Heart right ventricle (tissue), 16 donors: ENCODE measurements at regions not wholly inside any gene's neighbourhood (a gene's known extent, or its start where the extent isn't known, plus 50 kb on each side); places are given as distances from the start of the nearest gene placed in this dataset.

Source experiments
- ATAC-seq, 8 donors: fragments of 200-7000 bp; cut with Tn5 transposase; one replicate each; pipeline ENCODE4 v1.9.1; 2020; ENCODE audit warnings: mild to moderate bottlenecking in 8 of 8, moderate library complexity in 8 of 8, moderate number of reproducible peaks in 1 of 8
- DNase-seq, 2 donors: peaks; one replicate each; pipeline ENCODE4 v3.0.0-alpha.2; 2020
- H3K27ac ChIP-seq, 10 donors: fragments of 200-600 bp; sonication (generic) in 2 of 10; one replicate each; pipeline versions ENCODE4 v1.5.0 to v1.8.0; 2020 to 2022; ENCODE audit warnings: mild to moderate bottlenecking in 3 of 10
- H3K27me3 ChIP-seq, 7 donors: fragments of 200-600 bp; one replicate each; pipeline ENCODE4 v1.8.0; 2021 to 2022; ENCODE audit warnings: mild to moderate bottlenecking in 2 of 7
- H3K36me3 ChIP-seq, 9 donors: fragments of 200-600 bp; sonication (generic) in 1 of 9; one replicate each; pipeline versions ENCODE4 v1.5.0 to v1.8.0; 2020 to 2022; ENCODE audit warnings: mild to moderate bottlenecking in 2 of 9
- H3K4me1 ChIP-seq, 9 donors: fragments of 200-600 bp; sonication (generic) in 1 of 9; one replicate each; pipeline versions ENCODE4 v1.5.0 to v1.8.0; 2020 to 2022; ENCODE audit warnings: mild to moderate bottlenecking in 4 of 9
- H3K4me3 ChIP-seq, 10 donors: fragments of 200-600 bp; sonication (generic) in 2 of 10; one replicate each; pipeline versions ENCODE4 v1.5.0 to v1.8.0; 2020 to 2022; ENCODE audit warnings: mild to moderate bottlenecking in 7 of 10, moderate library complexity in 2 of 10
- H3K9me3 ChIP-seq, 11 donors: fragments of 200-600 bp in 10 of 11; sonication (generic) in 2 of 11; one replicate each; pipeline versions ENCODE4 v1.5.0 to v1.8.0; 2013 to 2022; ENCODE audit warnings: mild to moderate bottlenecking in 2 of 11, control low read depth in 1 of 11, moderate library complexity in 1 of 11
- WGBS, 2 donors: extraction: QIAGEN DNeasy Blood & Tissue Kit; methylation state at CpG; one replicate each; pipeline ENCODE4 v1.1.7; 2013; ENCODE audit warnings: inconsistent platforms in 1 of 2; 5-methylcytosine and 5-hydroxymethylcytosine counted together
- intact Hi-C, 10 donors: fragments of 100-400 bp; cut with DNase I; formaldehyde crosslinking; loops; one replicate each; pipeline versions ENCODE4 v1.11.1 to v1.14.2; 2022
- TF ChIP-seq, protein P1 (sequence below), 9 donors: fragments of 200-600 bp; sonication (generic) in 2 of 9; IDR thresholded peaks; one replicate each; pipeline versions ENCODE4 v1.5.0 to v1.8.0; 2021 to 2022; ENCODE audit warnings: antibody characterized with exemption in 9 of 9, mild to moderate bottlenecking in 5 of 9, moderate library complexity in 1 of 9
- donor health status: Arrhythmogenic right ventricular cardiomyopathy.
- donor health status: ischemic (EF 13 %, LVEDD 7.1; RV severe dilation, severe dysfunction).
- donor health status: healthy with polysubstance abuse.
- donor health status: DM: no; HTN: yes; CAD: no.
- donor health status: DM: no; HTN: no; CAD: no.
- donor health status: ischemic (EF 25% LVEDD 6.9; RV normal size, moderate dysfunction).
- donor health status: ischemic (EF 25% LVEDD 5.7; RV mildly dilated, moderate dysfunction).
- donor health status: healthy.
- donor health status: DM: yes; HTN: yes; CAD: no.
- donor health status: Ischemic cardiomyopathy.
- donor health status: ischemic (EF 35%, LVEDD 5.7; RV mildly dilated, moderate dysfunction).
- donor health status: nonischemic (EF 11% LVEDD 7.7; RV severe dilation, severe dysfunction).
- donor health status: DM: yes; HTN: yes; CAD: no.
- donor health status: PGD.
- donor health status: ischemic (EF 29% LVEDD 5.4; RV normal size, mild dysfunction).
- donor health status: nonischemic (EF 23%, LVEDD 6.1; RV moderate dilation, normal function).

DNA sequence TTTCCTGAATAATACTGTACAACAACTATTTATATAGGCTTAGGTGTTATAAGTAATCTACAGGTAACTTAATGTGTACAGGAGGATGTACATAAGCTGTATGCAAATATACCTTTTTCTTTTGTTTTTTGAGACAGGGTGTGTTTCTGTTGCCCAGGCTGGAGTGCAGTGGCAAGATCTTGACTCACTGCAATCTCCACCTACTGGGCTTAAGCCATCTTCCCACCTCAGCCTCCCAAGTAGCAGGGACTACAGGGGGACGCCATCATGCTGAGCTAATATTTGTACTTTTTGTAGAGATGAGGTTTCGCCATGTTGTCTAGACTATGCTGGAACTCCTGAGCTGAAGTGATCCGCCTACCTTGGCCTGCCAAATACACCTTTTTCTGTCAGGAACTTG, 191.7 kb upstream of the ZNF217 start:
- Histone ChIP-seq H3K27me3 (no peaks in the 10 kb centered on the region), H3K4me3 (no peak overlapping the region), H3K4me1 (peaks cover 0 to 18% (median 0%) of the 10 kb centered on the region in 9 donors), H3K36me3 (no peaks in the 10 kb centered on the region), H3K27ac (no peak overlapping the region), H3K9me3 (no peaks in the 10 kb centered on the region)
- ATAC-seq (no peak), DNase-seq (no peak)
- intact Hi-C loops = no loop called here
- TF ChIP-seq, protein P1, sequence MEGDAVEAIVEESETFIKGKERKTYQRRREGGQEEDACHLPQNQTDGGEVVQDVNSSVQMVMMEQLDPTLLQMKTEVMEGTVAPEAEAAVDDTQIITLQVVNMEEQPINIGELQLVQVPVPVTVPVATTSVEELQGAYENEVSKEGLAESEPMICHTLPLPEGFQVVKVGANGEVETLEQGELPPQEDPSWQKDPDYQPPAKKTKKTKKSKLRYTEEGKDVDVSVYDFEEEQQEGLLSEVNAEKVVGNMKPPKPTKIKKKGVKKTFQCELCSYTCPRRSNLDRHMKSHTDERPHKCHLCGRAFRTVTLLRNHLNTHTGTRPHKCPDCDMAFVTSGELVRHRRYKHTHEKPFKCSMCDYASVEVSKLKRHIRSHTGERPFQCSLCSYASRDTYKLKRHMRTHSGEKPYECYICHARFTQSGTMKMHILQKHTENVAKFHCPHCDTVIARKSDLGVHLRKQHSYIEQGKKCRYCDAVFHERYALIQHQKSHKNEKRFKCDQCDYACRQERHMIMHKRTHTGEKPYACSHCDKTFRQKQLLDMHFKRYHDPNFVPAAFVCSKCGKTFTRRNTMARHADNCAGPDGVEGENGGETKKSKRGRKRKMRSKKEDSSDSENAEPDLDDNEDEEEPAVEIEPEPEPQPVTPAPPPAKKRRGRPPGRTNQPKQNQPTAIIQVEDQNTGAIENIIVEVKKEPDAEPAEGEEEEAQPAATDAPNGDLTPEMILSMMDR (IDR thresholded peaks at IDR 0.05) = no peak
- WGBS, 2 donors = 96 to 97% methylated on average over 3 of the region's 3 CpGs

DNA sequence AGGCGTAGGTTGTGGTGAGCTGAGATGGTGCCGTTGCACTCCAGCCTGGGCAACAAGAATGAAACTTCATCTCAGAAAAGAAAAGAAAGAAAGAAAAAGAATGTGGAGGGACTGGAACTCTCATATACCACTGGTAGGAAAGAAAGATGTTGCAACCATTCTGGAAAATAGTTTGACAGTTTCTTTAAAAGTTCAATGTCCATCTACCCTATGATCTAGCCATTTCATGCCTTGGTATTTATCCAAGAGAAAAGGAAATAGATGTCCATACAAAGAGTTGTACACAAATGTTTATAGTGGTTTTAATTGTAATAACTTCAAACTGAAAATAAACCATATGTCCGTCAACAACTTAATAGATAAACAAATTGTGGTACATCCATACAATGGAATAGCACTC, 190.1 kb upstream of the ZNF217 start:
- ATAC-seq (no peak), DNase-seq (no peak)
- 88 to 100% methylated on average over 3 of the region's 3 CpGs for WGBS, 2 donors
- TF ChIP-seq, protein P1 (IDR thresholded peaks at IDR 0.05) = no peak
- Histone ChIP-seq H3K36me3 (no peaks in the 10 kb centered on the region), H3K27me3 (no peaks in the 10 kb centered on the region), H3K27ac (no peak overlapping the region), H3K9me3 (no peaks in the 10 kb centered on the region), H3K4me1 (peaks cover 0 to 13% (median 0%) of the 10 kb centered on the region in 9 donors), H3K4me3 (no peak overlapping the region)
- intact Hi-C loops = no loop called here

DNA sequence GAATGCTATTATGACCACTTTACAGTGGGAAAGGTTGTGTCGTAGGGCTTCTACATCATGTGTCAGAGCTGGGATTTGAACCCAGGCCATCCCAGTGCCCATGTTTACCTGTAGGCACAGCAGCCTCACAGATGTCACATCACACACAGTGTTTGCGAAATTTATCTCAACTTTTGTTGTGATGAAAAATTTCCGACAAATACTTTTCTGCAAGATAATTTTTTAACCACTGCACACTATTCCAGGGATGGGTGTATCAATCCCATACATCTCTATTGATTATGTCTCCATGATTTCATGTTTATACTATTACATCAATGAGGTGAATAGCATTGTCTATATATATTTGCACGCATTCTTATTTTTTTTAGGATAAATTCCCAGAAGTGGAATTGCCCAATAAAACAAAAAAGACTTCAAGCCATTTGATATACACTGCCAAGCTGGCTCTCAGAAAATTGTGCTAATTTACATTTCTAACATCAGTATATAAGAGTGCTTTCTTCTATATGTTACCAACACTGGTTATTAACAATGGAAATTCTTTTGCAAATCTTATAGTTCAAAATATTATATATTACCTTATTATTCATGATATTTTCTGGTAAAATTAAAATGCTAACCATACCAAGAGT, 189.1 kb upstream of the ZNF217 start:
- Histone ChIP-seq H3K4me3 (no peak overlapping the region), H3K4me1 (peaks cover 0 to 13% (median 0%) of the 10 kb centered on the region in 9 donors), H3K27me3 (no peaks in the 10 kb centered on the region), H3K36me3 (no peaks in the 10 kb centered on the region), H3K9me3 (no peaks in the 10 kb centered on the region), H3K27ac (no peak overlapping the region)
- TF ChIP-seq, protein P1 (IDR thresholded peaks at IDR 0.05) = no peak
- intact Hi-C loops = no loop called here
- WGBS, 2 donors = 95 to 98% methylated on average over 4 of the region's 4 CpGs
- ATAC-seq = no peak
- DNase-seq = no peak

DNA sequence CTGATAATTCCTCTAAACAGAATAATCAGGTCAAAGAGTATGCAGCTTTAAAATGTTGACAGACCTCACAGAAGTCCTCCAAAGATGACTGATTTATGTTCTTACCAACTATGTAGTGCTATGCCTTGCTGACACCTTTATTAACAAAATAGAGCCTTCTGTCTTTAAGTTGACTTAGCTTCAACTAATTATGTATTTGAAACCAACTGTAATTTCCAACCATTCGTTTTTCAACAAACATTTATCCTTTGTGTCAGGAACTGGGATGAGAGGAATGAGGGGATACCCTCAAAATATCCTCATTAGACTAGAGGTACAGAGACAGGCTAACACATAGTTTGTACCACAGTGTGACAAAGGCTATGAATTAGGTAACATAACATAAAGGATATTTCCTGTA, 186.2 kb upstream of the ZNF217 start:
- no peak overlapping the region for H3K27ac ChIP-seq
- WGBS, 2 donors = 66 to 77% methylated on average over 1 of the region's 1 CpG
- DNase-seq = no peak
- H3K36me3 ChIP-seq = no peaks in the 10 kb centered on the region
- no peak for ATAC-seq
- TF ChIP-seq, protein P1 (IDR thresholded peaks at IDR 0.05) = no peak
- intact Hi-C loops = no loop called here
- H3K9me3 ChIP-seq = no peaks in the 10 kb centered on the region
- H3K4me1 ChIP-seq = peaks cover 0 to 2% (median 0%) of the 10 kb centered on the region in 9 donors
- no peaks in the 10 kb centered on the region for H3K27me3 ChIP-seq
- H3K4me3 ChIP-seq = no peak overlapping the region
